Mesendoderm (in vitro differentiated cells): ENCODE measurements at regions not wholly inside any gene's neighbourhood (a gene's known extent, or its start where the extent isn't known, plus 50 kb on each side); places are given as distances from the start of the nearest gene placed in this dataset.
A peak's percentile ranks its signal among the peaks of the same experiment; 100 is the strongest.

Experiments
- DNase-seq: peaks from one replicate; pipeline ENCODE4 v3.0.0; 2013
- H2AK5ac ChIP-seq: 2 replicates; pipeline ENCODE4 v1.6.1; 2013; ENCODE audit warnings: low read length, inconsistent platforms
- H2BK120ac ChIP-seq: 2 replicates; pipeline ENCODE4 v1.6.1; 2013; ENCODE audit warnings: low read depth, mild to moderate bottlenecking, low read length, moderate library complexity, mixed read lengths
- H2BK15ac ChIP-seq: replicated peaks from 2 replicates; pipeline ENCODE4 v1.6.1; 2013; ENCODE audit warnings: low read depth, mild to moderate bottlenecking, moderate library complexity
- H2BK5ac ChIP-seq: 2 replicates; pipeline ENCODE4 v1.6.1; 2013; ENCODE audit warnings: low read length, inconsistent platforms
- H3K18ac ChIP-seq: 2 replicates; pipeline ENCODE4 v1.6.1; 2013; ENCODE audit warnings: mild to moderate bottlenecking, low read length, mixed read lengths
- H3K23ac ChIP-seq: one replicate; pipeline ENCODE4 v1.6.1; 2013; ENCODE audit warnings: low read length
- H3K27ac ChIP-seq: 2 replicates; pipeline ENCODE4 v1.5.1; 2013; ENCODE audit warnings: low read depth, mild to moderate bottlenecking, inconsistent platforms, low read length, moderate library complexity
- H3K27me3 ChIP-seq: 2 replicates; pipeline ENCODE4 v1.6.1; 2013; ENCODE audit warnings: low read length, control low read depth, mild to moderate bottlenecking, inconsistent platforms; ENCODE audit not compliant: insufficient read depth, poor library complexity
- H3K36me3 ChIP-seq: 2 replicates; pipeline ENCODE4 v1.6.1; 2013; ENCODE audit warnings: low read length, inconsistent platforms; ENCODE audit not compliant: control insufficient read depth, insufficient read depth
- H3K4ac ChIP-seq: one replicate; pipeline ENCODE4 v1.6.1; 2013; ENCODE audit warnings: low read depth, mild to moderate bottlenecking, low read length, moderate library complexity
- H3K4me1 ChIP-seq: 2 replicates; pipeline ENCODE4 v1.6.1; 2013; ENCODE audit warnings: low read depth, low read length, inconsistent platforms; ENCODE audit not compliant: control insufficient read depth
- H3K4me2 ChIP-seq: 2 replicates; pipeline ENCODE4 v1.6.1; 2013; ENCODE audit warnings: low read length
- H3K4me3 ChIP-seq: 2 replicates; pipeline ENCODE4 v1.5.1; 2013; ENCODE audit warnings: mild to moderate bottlenecking, low read length
- H3K56ac ChIP-seq: one replicate; pipeline ENCODE4 v1.6.1; 2013; ENCODE audit warnings: low read length
- H3K79me1 ChIP-seq: 2 replicates; pipeline ENCODE4 v1.6.1; 2013; ENCODE audit warnings: low read length, inconsistent platforms
- H3K79me2 ChIP-seq: 2 replicates; pipeline ENCODE4 v1.6.1; 2013; ENCODE audit warnings: mild to moderate bottlenecking, low read length; ENCODE audit not compliant: control insufficient read depth, insufficient read depth
- H3K9ac ChIP-seq: 2 replicates; pipeline ENCODE4 v1.6.1; 2013; ENCODE audit warnings: low read length, inconsistent platforms
- H4K5ac ChIP-seq: one replicate; pipeline ENCODE4 v1.6.1; 2013; ENCODE audit warnings: low read length
- H4K8ac ChIP-seq: one replicate; pipeline ENCODE4 v1.6.1; 2013; ENCODE audit warnings: low read depth, mild to moderate bottlenecking, control low read depth, low read length, moderate library complexity
- WGBS: extraction: QIAGEN DNeasy Blood & Tissue Kit; methylation state at CpG from one replicate; pipeline ENCODE4 v1.1.7; 2013; ENCODE audit warnings: low lambda C conversion rate, missing lambda C conversion rate; ENCODE audit not compliant: insufficient coverage; ENCODE audit errors: extremely low coverage; 5-methylcytosine and 5-hydroxymethylcytosine counted together

- no peak overlapping the region for H2BK120ac ChIP-seq
- H2AK5ac ChIP-seq: no peak overlapping the region
- H4K8ac ChIP-seq: no peak overlapping the region
- no peak overlapping the region for H4K5ac ChIP-seq
- no peak overlapping the region for H2BK5ac ChIP-seq
- no peaks in the 10 kb centered on the region for H3K36me3 ChIP-seq
- H3K9ac ChIP-seq: peak overlapping the region; percentile 2
- no CpG with 5 or more reads among the region's 3 CpGs for WGBS
- peak overlapping the region; percentile 26 for H3K56ac ChIP-seq
- H3K79me1 ChIP-seq: no peaks in the 10 kb centered on the region
- no peaks in the 10 kb centered on the region for H3K79me2 ChIP-seq
- no peak for DNase-seq
- H3K4ac ChIP-seq: no peak overlapping the region
- no peak overlapping the region for H3K27ac ChIP-seq
- H3K4me2 ChIP-seq: no peak overlapping the region
- no peak overlapping the region for H3K18ac ChIP-seq
- H3K4me3 ChIP-seq: no peak overlapping the region
- no peaks in the 10 kb centered on the region for H3K27me3 ChIP-seq
- no peak overlapping the region for H2BK15ac ChIP-seq
- H3K4me1 ChIP-seq: no peaks in the 10 kb centered on the region
- no peak overlapping the region for H3K23ac ChIP-seq
Measured at GRCh38 chr12:116358536-116358892, 81.0 kb upstream of the MED13L start.

GRCh38 chr12:116358893-116359761 is 81.6 kb upstream of the MED13L start:
- H4K8ac ChIP-seq: no peak overlapping the region
- H2BK120ac ChIP-seq: no peak overlapping the region
- H3K36me3 ChIP-seq: no peaks in the 10 kb centered on the region
- no peaks in the 10 kb centered on the region for H3K27me3 ChIP-seq
- H3K23ac ChIP-seq: no peak overlapping the region
- H3K4me2 ChIP-seq: no peak overlapping the region
- H3K27ac ChIP-seq: no peak overlapping the region
- H4K5ac ChIP-seq: no peak overlapping the region
- H3K18ac ChIP-seq: no peak overlapping the region
- H2AK5ac ChIP-seq: no peak overlapping the region
- peak overlapping the region; percentile 2 for H3K9ac ChIP-seq
- no peaks in the 10 kb centered on the region for H3K79me2 ChIP-seq
- no peak overlapping the region for H2BK5ac ChIP-seq
- peak; percentile 89 for DNase-seq
- no peaks in the 10 kb centered on the region for H3K4me1 ChIP-seq
- no CpG with 5 or more reads among the region's 10 CpGs for WGBS
- no peak overlapping the region for H3K4ac ChIP-seq
- no peak overlapping the region for H2BK15ac ChIP-seq
- H3K79me1 ChIP-seq: no peaks in the 10 kb centered on the region
- H3K4me3 ChIP-seq: no peak overlapping the region
- H3K56ac ChIP-seq: peak overlapping the region; percentile 26

- Histone ChIP-seq H2AK5ac (no peak overlapping the region), H3K79me2 (no peaks in the 10 kb centered on the region), H4K5ac (no peak overlapping the region), H3K27ac (no peak overlapping the region), H2BK5ac (no peak overlapping the region), H3K23ac (no peak overlapping the region), H3K18ac (no peak overlapping the region), H4K8ac (no peak overlapping the region), H3K4me2 (no peak overlapping the region), H3K36me3 (no peaks in the 10 kb centered on the region), H3K56ac (no peak overlapping the region), H3K9ac (no peak overlapping the region), H3K4me3 (no peak overlapping the region), H3K27me3 (no peaks in the 10 kb centered on the region), H3K79me1 (no peaks in the 10 kb centered on the region), H2BK120ac (no peak overlapping the region), H3K4me1 (no peaks in the 10 kb centered on the region), H2BK15ac (no peak overlapping the region), H3K4ac (no peak overlapping the region)
- no peak for DNase-seq
- no CpG with 5 or more reads among the region's 6 CpGs for WGBS
Measured at GRCh38 chr12:116360579-116361413, 83.3 kb upstream of the MED13L start.

GRCh38 chr12:116361414-116362223 is 84.1 kb upstream of the MED13L start:
- no peaks in the 10 kb centered on the region for H3K79me2 ChIP-seq
- H3K27ac ChIP-seq: no peak overlapping the region
- H3K36me3 ChIP-seq: no peaks in the 10 kb centered on the region
- no peak overlapping the region for H3K9ac ChIP-seq
- H3K56ac ChIP-seq: no peak overlapping the region
- H3K18ac ChIP-seq: no peak overlapping the region
- DNase-seq: no peak
- H3K79me1 ChIP-seq: no peaks in the 10 kb centered on the region
- H2BK120ac ChIP-seq: no peak overlapping the region
- no CpG with 5 or more reads among the region's 19 CpGs for WGBS
- no peak overlapping the region for H2BK15ac ChIP-seq
- no peak overlapping the region for H3K23ac ChIP-seq
- H3K4ac ChIP-seq: no peak overlapping the region
- H3K4me2 ChIP-seq: no peak overlapping the region
- H3K4me1 ChIP-seq: no peaks in the 10 kb centered on the region
- H2BK5ac ChIP-seq: no peak overlapping the region
- H4K5ac ChIP-seq: no peak overlapping the region
- H4K8ac ChIP-seq: no peak overlapping the region
- no peak overlapping the region for H2AK5ac ChIP-seq
- H3K4me3 ChIP-seq: no peak overlapping the region
- no peaks in the 10 kb centered on the region for H3K27me3 ChIP-seq

GRCh38 chr12:116365114-116365513 is 87.6 kb upstream of the MED13L start:
- no peak overlapping the region for H4K5ac ChIP-seq
- no peak overlapping the region for H3K27ac ChIP-seq
- H3K36me3 ChIP-seq: no peaks in the 10 kb centered on the region
- DNase-seq: no peak
- WGBS: no CpG with 5 or more reads among the region's 2 CpGs
- H3K4ac ChIP-seq: no peak overlapping the region
- H3K18ac ChIP-seq: no peak overlapping the region
- H2AK5ac ChIP-seq: no peak overlapping the region
- H4K8ac ChIP-seq: no peak overlapping the region
- no peak overlapping the region for H2BK120ac ChIP-seq
- no peak overlapping the region for H3K9ac ChIP-seq
- no peak overlapping the region for H2BK15ac ChIP-seq
- no peaks in the 10 kb centered on the region for H3K27me3 ChIP-seq
- no peaks in the 10 kb centered on the region for H3K79me2 ChIP-seq
- no peak overlapping the region for H2BK5ac ChIP-seq
- H3K4me2 ChIP-seq: no peak overlapping the region
- H3K23ac ChIP-seq: no peak overlapping the region
- no peak overlapping the region for H3K56ac ChIP-seq
- no peaks in the 10 kb centered on the region for H3K4me1 ChIP-seq
- H3K4me3 ChIP-seq: no peak overlapping the region
- H3K79me1 ChIP-seq: no peaks in the 10 kb centered on the region
